Panc1 (cell line): ENCODE measurements at regions not wholly inside any gene's neighbourhood (a gene's known extent, or its start where the extent isn't known, plus 50 kb on each side); places are given as distances from the start of the nearest gene placed in this dataset.

Experiments used
- ATAC-seq: fragments of 200-7000 bp; cut with Tn5 transposase; 2 replicates; pipeline ENCODE4 v1.9.1; 2020; ENCODE audit warnings: mild to moderate bottlenecking, moderate library complexity
- BruUV-seq: library from RNA; stranded (reverse); fragments of 400-500 nt; replicated peaks from 2 replicates; lab custom pipeline; 2021; lab: Mats Ljungman, UMichigan
- CTCF ChIA-PET: fragments of 300-600 bp; sonication (Branson Sonifier 250); formaldehyde crosslinking; loops from one replicate; lab custom pipeline; 2022; ENCODE audit warnings: antibody characterized with exemption; lab: Charles Lee
- POLR2A ChIA-PET: fragments of 300-600 bp; sonication (Branson Sonifier 250); formaldehyde crosslinking; loops from one replicate; lab custom pipeline; 2022; ENCODE audit warnings: antibody characterized with exemption; lab: Charles Lee
- DNase-seq: peaks from one replicate; pipeline ENCODE4 v3.0.0-alpha.2; 2010; ENCODE audit warnings: low read depth, low spot score
- H3K27ac ChIP-seq: 2 replicates; pipeline ENCODE4 v1.5.1; 2011; ENCODE audit warnings: mild to moderate bottlenecking, low read length, inconsistent platforms
- H3K27me3 ChIP-seq: fragments of 200-500 bp; sonication (Bioruptor generic); 2 replicates; pipeline ENCODE4 v1.6.0; 2014; ENCODE audit warnings: low read length, inconsistent platforms; ENCODE audit not compliant: control insufficient read depth, insufficient read depth
- H3K36me3 ChIP-seq: fragments of 200-500 bp; sonication (Bioruptor generic); 2 replicates; pipeline ENCODE4 v1.5.1; 2014; ENCODE audit warnings: inconsistent platforms, mild to moderate bottlenecking, low read length, moderate library complexity; ENCODE audit not compliant: control insufficient read depth, insufficient read depth
- H3K4me1 ChIP-seq: 2 replicates; pipeline ENCODE4 v1.5.1; 2011; ENCODE audit warnings: inconsistent platforms, mild to moderate bottlenecking, low read length, moderate library complexity; ENCODE audit not compliant: control insufficient read depth, insufficient read depth
- H3K4me3 ChIP-seq, 2 experiments: 2 replicates each; pipeline ENCODE4 v1.5.1; 2011 to 2012; ENCODE audit warnings: low read depth in 2 of 2, low read length in 2 of 2, mild to moderate bottlenecking in 2 of 2, inconsistent platforms in 1 of 2, moderate library complexity in 1 of 2
- H3K9me3 ChIP-seq: fragments of 200-500 bp; sonication (Bioruptor generic); 2 replicates; pipeline ENCODE4 v1.5.1; 2014; ENCODE audit warnings: low read depth, mild to moderate bottlenecking, inconsistent platforms, low read length, moderate library complexity; ENCODE audit not compliant: control insufficient read depth, insufficient read depth
- POLR2AphosphoS5 ChIP-seq: IDR thresholded peaks from 2 replicates; pipeline ENCODE4 v1.6.1; 2012; ENCODE audit warnings: mild to moderate bottlenecking, low read depth, low read length, moderate library complexity
- SIN3A ChIP-seq: IDR thresholded peaks from 2 replicates; pipeline ENCODE4 v1.6.1; 2012; ENCODE audit warnings: low read depth, mild to moderate bottlenecking, low read length, moderate library complexity, borderline replicate concordance; ENCODE audit not compliant: insufficient read depth
- TCF7L2 ChIP-seq: IDR thresholded peaks from 2 replicates; pipeline ENCODE4 v1.6.1; 2011; ENCODE audit warnings: mild to moderate bottlenecking, low read depth, low read length, inconsistent platforms
- in situ Hi-C: cut with HindIII; loops from 2 replicates; pipeline ENCODE4 v1.10.0; 2016; ENCODE audit warnings: low sequenced_read_pairs, low pct_unique_long_range_greater_than_20kb
- intact Hi-C: fragments of 100-400 bp; cut with micrococcal nuclease; formaldehyde crosslinking; loops from one replicate; pipeline ENCODE4 v1.10.0; 2022; ENCODE audit not compliant: unreplicated experiment
- TF ChIP-seq, protein P1 (sequence below), 2 experiments: IDR thresholded peaks; 2 replicates each; pipeline ENCODE4 v1.6.1; 2011 to 2012; ENCODE audit warnings: low read depth in 2 of 2, control low read depth in 1 of 2, low read length in 1 of 2, mild to moderate bottlenecking in 1 of 2, moderate library complexity in 1 of 2; ENCODE audit not compliant: insufficient read depth in 1 of 2
- TF ChIP-seq, protein P2 (sequence below): fragments of 450-650 bp; IDR thresholded peaks from 2 replicates; pipeline ENCODE4 v1.5.1; 2017; ENCODE audit warnings: mild to moderate bottlenecking

DNA sequence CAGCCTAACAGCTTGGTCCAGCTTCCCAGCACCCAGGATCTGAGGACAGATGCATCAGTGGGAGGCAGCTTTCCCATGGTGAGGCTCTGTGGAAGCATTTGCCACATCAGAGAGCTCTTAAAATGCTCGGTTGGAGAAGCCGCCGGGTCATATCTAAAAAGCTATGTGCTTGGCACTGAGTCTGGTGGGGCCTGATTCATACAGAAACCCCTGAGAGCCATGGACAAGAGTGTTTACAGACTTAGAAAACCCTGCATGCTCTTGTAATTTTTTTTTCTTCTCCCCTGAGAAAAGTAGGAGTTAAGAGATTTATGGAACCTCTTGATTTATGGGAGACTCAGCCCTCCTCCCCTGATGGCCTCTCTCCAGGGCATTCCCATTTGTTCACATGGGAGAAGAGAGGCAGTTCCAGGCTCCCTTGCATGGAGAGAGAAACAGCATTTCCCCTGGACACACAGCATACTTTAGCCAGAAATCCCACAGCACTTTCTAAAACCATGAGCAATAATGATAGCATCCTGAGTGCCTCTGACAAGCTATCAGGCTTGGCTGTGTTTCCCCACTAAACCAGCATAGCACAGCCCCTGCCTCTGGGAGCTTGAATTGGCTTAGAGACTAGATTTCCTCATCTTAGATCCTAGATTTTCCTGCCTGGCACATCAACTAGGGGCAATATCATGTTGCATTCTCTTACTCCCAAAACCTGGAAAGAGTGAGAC lies 322.1 kb upstream of the AUTS2 start:
- CTCF ChIA-PET, result no interaction called here

DNA sequence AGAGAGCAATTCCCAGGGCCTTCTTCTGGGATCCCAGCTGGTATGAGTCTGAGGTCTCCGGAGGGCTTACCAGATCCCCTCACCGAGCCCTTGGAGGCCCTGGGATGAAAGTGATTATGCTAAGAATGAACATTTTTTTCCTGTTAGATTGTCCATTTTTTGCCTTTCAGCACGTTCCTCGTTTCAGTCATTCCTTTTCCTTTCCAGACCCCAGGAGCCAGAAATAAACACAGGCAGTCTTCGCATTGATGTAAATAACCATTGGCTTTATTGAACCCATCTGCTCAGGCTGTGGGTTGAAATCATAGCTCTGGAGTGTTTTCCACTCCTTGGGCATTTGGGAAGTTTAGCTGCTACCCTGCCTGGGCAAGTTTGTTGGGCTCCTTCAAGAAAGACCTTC lies 320.9 kb upstream of the AUTS2 start:
- no peak for DNase-seq
- Histone ChIP-seq H3K9me3 (no peaks in the 10 kb centered on the region), H3K36me3 (no peaks in the 10 kb centered on the region), H3K4me3 (no peak overlapping the region), H3K27ac (no peak overlapping the region), H3K4me1 (no peaks in the 10 kb centered on the region), H3K27me3 (no peaks in the 10 kb centered on the region)
- intact Hi-C loops, result no loop called here
- ATAC-seq, result no peak
- CTCF ChIA-PET, result no interaction called here
- TF ChIP-seq POLR2AphosphoS5 (no peak), SIN3A (no peak), TCF7L2 (no peak)
- TF ChIP-seq, protein P1, sequence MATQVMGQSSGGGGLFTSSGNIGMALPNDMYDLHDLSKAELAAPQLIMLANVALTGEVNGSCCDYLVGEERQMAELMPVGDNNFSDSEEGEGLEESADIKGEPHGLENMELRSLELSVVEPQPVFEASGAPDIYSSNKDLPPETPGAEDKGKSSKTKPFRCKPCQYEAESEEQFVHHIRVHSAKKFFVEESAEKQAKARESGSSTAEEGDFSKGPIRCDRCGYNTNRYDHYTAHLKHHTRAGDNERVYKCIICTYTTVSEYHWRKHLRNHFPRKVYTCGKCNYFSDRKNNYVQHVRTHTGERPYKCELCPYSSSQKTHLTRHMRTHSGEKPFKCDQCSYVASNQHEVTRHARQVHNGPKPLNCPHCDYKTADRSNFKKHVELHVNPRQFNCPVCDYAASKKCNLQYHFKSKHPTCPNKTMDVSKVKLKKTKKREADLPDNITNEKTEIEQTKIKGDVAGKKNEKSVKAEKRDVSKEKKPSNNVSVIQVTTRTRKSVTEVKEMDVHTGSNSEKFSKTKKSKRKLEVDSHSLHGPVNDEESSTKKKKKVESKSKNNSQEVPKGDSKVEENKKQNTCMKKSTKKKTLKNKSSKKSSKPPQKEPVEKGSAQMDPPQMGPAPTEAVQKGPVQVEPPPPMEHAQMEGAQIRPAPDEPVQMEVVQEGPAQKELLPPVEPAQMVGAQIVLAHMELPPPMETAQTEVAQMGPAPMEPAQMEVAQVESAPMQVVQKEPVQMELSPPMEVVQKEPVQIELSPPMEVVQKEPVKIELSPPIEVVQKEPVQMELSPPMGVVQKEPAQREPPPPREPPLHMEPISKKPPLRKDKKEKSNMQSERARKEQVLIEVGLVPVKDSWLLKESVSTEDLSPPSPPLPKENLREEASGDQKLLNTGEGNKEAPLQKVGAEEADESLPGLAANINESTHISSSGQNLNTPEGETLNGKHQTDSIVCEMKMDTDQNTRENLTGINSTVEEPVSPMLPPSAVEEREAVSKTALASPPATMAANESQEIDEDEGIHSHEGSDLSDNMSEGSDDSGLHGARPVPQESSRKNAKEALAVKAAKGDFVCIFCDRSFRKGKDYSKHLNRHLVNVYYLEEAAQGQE (IDR thresholded peaks at IDR 0.05; ENCODE audit: insufficient read depth in 1 of 2, low read depth in 2 of 2, low read length in 1 of 2), result no peak
- TF ChIP-seq, protein P2, sequence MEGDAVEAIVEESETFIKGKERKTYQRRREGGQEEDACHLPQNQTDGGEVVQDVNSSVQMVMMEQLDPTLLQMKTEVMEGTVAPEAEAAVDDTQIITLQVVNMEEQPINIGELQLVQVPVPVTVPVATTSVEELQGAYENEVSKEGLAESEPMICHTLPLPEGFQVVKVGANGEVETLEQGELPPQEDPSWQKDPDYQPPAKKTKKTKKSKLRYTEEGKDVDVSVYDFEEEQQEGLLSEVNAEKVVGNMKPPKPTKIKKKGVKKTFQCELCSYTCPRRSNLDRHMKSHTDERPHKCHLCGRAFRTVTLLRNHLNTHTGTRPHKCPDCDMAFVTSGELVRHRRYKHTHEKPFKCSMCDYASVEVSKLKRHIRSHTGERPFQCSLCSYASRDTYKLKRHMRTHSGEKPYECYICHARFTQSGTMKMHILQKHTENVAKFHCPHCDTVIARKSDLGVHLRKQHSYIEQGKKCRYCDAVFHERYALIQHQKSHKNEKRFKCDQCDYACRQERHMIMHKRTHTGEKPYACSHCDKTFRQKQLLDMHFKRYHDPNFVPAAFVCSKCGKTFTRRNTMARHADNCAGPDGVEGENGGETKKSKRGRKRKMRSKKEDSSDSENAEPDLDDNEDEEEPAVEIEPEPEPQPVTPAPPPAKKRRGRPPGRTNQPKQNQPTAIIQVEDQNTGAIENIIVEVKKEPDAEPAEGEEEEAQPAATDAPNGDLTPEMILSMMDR, result no peak
- in situ Hi-C loops, result no loop called here
- POLR2A ChIA-PET, result no interaction called here
- BruUV-seq, result no TSS peak

More for the DNA sequence above, 322.1 kb upstream of the AUTS2 start:
- in situ Hi-C loops (no loop called here), intact Hi-C loops (no loop called here)
- H3K36me3 ChIP-seq, result no peaks in the 10 kb centered on the region
- no peak overlapping the region for H3K4me3 ChIP-seq
- no peaks in the 10 kb centered on the region for H3K27me3 ChIP-seq
- DNase-seq (no peak), ATAC-seq (no peak)
- no peaks in the 10 kb centered on the region for H3K4me1 ChIP-seq
- BruUV-seq, result no TSS peak
- POLR2A ChIA-PET, result no interaction called here
- no peak overlapping the region for H3K27ac ChIP-seq
- no peaks in the 10 kb centered on the region for H3K9me3 ChIP-seq
- TF ChIP-seq POLR2AphosphoS5, result no peak
- no peak for TF ChIP-seq TCF7L2
- TF ChIP-seq, protein P1 (IDR thresholded peaks at IDR 0.05; ENCODE audit: insufficient read depth in 1 of 2, low read depth in 2 of 2, low read length in 1 of 2), result no peak
- TF ChIP-seq, protein P2, result no peak
- TF ChIP-seq SIN3A, result no peak
